HG02759 (cell line): ENCODE measurements at regions not wholly inside any gene's neighbourhood (a gene's known extent, or its start where the extent isn't known, plus 50 kb on each side); places are given as distances from the start of the nearest gene placed in this dataset.

Experiments
- ATAC-seq: cut with Tn5 transposase; IDR thresholded peaks from one replicate; pipeline ENCODE4 v1.9.1; 2021; ENCODE audit warnings: mild to moderate bottlenecking, moderate library complexity; ENCODE audit not compliant: unreplicated experiment

DNA sequence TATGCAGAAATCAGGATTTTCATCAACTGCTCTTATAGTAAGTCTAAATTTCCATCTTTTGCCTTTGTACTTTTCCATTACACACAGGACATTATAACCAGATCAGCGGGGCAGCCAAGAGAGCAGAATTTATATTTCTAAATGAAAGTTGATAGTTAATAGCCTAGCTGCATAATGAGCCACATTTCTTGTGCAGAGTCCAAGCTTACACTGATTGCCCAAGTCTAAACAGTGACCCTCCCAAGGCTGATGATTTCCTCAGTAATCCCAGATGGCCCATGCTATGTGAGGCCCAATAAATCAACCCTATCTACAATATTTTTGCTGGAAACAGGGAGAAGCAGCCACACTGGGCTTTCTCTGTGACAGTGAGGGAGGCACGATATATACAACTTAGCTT is 475.8 kb upstream of the KCNMB2 start:
- no peak for ATAC-seq

DNA sequence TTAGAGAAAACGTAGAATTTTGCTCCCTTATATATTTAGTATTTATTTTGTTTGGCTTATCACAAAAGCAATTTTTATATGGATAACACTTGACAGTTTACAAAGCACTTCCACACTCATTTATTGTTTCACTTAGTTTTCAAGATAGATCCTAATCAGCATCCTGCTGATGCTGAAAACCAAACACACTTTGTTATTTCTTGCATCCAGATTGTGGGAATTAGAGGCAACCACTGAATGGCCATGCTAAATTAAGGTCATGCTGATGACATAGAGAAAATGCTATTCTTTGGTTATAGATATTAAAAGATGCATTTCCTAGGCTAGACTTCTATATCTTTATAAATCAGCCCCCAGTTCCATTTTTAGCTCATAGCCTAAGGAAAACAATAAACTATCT is 474.1 kb upstream of the KCNMB2 start:
- ATAC-seq, result no peak

DNA sequence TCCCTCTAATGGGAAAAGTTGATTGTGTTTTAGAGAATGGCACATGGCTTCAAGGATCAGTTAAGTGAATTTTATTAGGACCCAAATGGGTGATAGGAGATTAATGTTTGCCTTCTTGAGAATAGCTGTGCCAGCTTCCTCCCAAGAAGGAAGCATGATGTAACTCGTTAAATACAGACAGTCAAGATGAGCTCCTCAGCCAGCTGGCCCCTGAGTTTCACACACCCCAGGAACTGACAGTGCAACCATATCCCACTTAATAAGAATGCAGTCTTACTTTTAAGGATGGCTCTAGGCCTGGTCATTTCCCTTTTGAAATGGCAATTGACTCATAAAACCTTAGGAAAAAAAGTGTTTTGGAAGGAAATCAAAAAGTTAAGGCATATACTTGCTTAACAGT is 472.8 kb upstream of the KCNMB2 start:
- ATAC-seq, result no peak

DNA sequence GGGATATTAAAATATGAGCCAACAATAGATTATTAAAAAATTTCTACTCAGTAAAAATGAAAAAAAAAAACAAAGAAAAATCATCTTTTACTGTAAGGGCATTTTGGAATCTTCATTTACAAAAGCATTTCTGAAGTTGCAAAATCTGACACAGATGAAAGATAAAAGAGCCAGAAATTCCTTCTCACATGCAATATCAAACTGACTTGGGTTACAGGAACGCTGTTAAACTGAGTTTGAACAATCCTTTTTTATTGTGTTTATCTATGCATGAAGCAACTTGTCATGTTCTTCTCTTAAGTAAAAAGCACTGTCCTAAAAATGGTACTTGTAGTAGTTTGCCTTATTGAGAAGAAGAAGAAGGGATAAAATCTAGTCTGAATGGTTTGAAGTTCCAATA is 468.5 kb upstream of the KCNMB2 start:
- ATAC-seq, result no peak

DNA sequence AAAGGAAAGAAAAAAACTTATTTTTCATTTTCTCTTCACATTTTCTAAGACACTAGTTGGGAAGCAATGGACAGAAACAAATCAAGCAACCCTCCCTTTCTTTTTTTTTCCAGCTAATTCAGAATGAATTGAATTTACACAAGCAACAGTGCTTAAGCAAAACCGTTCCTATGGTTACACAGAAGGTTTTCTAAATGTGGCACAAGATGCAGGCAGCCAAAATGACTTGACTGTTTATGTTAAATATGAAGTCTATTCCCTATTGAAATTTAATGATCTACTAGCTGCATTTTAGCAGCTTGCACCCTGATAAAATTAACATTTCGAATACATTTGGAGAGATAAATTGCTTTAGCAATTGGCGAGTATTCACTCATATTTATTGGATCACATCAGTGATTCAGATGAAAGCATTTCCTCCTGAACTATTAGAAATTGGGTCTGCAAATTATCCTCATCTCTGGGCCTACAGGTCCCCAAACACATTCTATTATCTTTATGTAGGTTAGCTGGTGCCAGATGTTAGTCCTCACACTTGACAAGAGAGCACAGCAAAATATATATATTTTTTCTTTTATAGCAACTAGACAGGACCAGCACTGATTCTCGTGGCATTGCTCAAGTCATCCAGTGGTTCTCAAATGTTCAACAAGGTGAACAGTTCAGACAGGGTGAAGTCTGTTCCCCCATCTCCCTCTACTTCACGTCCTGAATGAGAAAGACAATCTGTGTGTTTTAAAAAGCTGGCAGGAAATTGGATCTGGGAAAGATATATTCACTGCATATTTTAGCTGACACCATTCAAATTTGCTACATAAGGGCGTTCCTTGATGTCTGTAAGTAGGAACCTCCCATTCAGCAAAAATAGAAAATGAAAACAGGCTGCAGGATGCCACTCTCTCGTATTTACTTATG is 463.6 kb upstream of the KCNMB2 start:
- ATAC-seq, result no peak

DNA sequence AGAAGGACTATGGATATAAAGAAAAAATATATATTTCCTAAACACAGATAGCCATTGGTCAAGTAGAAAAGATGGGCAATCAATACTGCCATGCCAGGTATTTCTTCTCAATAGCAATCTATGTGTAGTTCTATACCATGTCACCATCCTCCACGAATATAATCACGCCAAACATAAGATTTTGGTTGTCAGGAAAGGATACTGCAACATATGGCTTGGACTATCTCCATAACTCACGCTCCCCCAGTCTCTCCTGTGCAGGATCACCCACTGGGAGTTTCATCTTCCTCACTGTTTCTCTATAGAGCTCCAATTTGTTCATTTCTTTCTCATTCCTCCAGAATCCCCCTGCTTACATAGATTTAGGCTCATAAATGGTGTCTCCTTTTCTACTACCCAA is 462.9 kb upstream of the KCNMB2 start:
- ATAC-seq, result no peak

DNA sequence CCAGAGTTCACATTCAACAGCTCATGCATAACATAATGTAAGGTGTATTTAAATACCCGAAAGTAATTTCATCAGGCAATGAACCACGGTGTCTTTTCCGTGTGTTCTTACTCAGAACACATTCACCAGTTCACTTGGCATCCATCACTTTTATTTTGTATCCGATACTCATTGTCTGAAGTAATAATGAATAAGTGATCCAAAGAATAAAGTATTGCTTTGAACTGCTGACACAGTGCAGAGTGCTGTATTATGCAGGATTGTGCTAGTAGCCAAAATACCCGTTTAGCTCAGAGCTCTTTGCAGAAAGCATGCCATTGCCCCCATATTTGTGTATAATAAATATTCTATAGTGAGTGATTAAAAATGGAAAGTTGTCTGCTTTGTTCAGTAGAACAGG is 460.9 kb upstream of the KCNMB2 start:
- ATAC-seq, result no peak

DNA sequence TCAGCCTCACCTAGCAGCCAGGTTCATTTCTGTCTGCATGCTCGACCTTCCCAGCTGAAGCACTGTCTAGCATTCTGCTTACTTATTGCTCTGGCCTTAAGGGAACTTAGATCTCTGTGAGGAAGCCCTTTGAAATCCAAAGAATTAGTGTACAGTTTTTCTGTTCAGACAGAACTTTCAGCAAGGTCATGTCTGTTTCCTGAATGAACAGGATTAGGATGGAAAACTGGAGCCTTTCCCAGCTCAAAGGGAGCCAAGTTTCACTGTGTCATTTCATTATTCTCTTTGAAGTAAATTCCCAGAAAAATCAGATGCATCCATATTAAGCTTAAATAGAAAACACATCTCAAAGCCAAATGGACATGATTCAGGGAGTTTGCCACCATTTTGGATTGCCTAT is 457.3 kb upstream of the KCNMB2 start:
- no peak for ATAC-seq

DNA sequence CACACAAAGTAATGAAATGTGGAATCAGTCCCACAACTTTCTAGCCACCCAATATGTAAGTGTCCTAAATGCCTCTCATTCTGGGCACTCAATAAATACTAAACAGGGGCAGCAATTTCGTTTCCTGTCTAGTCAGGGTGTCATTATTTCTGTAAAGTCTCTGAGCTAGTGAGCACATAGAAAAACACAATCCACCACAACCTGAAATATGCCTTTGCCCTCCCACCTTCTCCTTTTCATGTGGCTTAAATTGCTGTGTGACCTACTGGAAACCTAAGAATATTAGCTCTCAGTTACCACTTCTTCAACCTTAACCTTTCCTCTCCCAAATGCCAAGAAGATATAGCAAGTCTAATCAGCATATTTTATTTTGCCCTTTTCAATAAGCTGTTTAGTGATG is 456.3 kb upstream of the KCNMB2 start:
- ATAC-seq, result no peak

DNA sequence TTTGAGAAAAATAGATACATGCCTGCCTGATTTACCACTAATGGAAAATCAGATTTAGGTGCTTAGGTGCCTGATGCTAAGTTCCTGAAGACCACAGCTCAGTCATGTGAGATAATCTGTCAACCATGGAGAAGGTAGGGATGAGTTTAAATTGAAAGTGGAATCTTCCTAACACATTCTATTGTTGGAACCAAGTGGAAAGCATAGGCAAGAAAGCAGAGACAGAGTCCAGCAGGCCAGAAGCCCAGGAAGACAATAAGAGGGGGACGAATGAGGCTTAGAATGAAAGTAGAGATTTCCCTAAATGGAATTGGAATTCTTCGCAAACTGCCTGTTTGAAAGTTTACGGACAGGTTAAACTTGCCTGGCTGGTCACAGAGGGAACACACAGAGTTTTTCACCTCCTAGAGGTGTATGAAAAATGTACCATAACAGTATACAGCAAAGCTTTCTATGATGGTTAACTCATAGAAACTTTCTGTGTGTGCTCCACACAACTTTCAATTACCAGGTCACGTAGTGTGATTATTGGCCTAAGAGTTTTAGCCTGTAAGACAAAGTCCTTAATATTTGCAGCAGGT is 453.8 kb upstream of the KCNMB2 start:
- no peak for ATAC-seq

DNA sequence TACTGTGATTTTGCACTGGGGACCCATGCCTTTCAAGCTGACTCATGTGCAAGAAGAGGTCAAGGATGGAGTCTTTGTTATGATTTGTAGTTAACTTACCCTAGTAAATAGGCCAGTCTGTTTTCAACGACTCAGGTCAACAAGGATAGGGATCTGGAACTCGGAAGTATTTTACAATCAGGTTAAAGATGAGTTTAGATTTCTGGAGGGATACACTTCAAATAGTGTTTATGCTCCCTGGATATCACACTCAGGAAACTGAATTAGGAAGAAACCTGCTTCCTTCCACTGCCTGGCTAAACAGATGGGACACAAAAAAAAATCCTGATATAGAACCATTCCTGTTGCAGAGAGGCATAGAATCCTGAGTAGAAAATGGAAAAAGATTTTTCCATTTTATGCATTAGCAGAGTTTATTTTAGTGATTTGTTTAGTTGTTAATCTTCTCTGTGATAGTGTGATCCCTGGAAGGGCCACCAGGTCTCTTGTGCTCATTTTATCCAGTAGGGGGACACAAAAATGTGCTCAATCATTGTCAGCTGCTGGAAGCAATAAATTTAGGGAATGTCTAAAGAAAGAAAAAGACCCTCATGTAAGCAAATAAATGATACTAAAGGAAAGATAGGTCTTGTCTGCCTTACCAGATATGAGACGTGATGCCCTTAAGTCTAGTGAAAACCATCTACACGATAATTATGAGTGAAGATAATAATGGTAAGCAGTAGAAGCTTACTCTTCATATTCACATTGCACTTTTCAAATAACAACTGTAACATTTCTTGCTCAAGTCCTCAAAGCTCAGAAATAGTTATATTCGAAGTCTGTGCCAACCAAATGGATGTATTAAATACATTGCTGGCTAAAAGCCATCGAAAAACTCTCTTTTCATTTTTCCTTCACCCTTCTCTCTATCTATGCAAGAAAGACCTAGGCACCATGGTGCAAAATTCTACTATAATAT is 452.1 kb upstream of the KCNMB2 start:
- ATAC-seq, result no peak

DNA sequence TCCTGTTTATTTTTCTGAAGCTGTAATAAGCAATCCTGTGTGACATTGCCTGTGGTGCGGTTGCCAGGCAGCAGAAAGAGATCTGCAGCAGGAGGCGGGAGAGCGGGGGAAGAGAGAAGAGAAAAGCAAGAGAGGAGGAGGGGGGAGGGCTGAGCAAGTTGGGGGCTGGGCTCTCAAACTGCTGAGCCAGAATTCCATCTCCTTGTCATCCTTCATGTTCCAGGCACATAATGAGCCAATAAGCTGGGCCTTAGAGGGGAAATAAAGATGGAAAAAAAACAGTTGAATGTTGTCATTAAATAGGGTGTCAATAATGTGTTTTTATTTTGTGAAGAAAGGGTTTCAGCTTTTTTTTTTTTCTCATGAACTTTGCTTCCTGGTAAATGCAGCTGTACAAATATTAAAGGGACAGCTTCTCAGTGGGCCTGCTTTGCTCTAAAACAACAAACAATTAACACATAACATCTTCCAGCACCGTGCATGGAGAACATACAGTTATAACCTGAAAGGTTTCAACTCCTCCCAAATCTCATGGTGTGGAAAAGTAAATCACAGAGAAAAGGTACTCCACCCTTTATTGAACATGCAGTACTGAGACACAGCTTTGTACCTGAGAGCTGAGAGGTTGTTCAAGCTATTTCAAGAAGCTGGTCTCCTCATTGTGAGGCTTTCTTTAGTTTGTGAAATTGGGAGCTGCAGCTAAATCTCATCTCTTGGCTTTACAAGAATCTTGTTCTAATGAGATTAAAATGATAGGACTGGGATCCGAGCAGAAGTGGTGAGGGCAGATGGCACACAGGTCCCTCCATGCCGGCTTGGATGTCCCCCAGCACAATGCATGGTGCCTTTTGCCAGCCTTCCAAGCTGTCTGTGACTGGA is 451.1 kb upstream of the KCNMB2 start:
- no peak for ATAC-seq

DNA sequence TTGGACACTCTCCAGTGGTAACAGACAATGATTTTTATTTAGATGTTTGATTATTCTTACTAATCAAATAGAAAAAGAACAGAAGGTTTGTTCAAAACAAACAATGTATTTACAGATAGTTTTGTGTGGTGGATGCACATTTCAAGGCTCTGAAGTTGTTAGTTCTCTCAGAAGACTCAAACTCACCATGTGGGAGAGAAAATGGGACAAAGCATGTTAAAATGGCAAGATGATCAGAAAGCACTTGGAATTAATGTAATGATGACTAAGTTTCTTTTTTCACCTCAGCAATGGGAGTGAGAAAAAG is 450.5 kb upstream of the KCNMB2 start:
- no peak for ATAC-seq

DNA sequence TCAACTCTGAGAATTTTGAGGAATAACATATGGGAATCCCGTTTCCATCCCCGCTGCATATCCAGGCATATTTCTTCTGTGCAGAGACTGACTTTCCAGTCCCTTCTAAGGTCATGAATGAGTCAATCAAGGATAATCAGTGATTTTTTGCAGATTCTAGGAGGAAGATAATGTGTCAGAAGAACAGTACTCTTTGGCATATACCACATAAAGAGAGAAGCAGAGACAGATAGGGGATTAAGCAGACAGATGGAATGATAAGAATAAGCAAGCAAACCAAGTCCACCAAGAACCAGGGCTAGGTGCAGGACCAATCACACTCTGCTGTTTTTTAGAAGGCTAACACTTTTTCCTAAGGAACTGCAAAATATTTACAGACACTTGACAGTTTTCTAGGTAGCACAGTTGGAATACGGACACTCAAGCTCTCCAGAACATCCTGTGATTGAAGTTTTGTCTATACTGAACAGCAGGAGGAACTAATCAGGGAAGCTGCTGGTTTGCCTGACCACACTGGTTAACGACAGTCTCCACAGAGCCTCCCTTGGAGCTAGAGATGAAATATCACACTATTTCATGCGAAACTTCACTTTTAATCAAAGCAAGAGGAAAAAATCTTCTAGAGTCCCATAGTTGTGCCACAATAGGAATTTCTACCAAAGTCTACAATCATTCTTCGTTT is 450.0 kb upstream of the KCNMB2 start:
- no peak for ATAC-seq

DNA sequence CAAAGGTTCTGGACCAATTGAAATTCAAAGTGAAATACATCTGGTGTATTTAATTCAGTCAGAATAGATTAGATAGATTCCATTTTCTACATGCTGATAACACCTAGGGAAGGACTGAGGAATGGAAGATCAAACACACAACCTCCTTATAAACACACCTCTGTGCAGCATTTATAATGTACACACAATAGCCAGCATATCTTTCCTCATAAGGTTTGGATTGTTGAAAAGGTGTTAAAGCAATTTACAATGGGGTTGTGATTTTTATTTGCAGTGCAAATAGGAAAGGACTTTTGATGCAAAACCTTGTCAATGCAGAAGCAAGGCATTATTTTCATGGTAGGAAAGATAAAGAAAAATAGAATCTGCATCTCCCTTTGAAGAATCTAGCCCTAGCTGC is 448.9 kb upstream of the KCNMB2 start:
- no peak for ATAC-seq

DNA sequence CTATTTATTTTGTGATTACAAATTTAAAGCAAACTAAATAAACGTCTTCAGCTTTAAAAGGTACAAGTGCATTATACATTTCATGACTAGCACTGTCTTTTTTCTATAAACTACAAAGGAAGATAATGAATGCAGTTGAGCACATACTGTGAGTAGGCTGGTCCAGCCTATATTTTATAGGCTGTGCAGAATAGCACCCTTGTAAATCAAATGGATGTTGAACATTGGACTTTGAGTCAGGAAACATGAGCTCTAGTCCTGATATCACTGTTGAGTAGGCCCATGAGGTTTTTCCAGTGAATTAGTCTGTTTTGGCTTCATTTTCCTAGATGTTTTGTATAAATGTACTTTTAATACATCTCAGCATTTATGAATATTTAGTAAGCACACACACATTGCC is 447.3 kb upstream of the KCNMB2 start:
- ATAC-seq, result no peak

DNA sequence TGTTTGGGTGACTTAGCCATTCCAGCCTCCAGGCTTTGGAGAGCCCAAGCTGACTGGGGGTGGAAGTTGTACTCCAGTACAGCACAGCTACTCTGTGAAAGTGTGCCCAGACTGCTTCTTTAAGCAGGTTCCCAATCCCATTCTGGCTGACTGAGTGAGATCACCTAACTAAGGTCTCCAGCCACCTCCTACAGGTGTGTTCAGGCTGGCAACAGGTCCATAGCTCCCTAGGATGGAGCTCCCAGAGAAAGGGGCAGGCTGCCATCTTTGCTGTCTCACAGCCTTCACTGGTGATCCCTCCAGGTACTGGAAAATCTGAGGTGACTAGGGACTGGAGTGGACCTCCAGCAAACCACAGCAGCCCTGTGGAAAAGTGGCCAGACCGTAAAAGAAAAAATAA is 445.3 kb upstream of the KCNMB2 start:
- no peak for ATAC-seq

DNA sequence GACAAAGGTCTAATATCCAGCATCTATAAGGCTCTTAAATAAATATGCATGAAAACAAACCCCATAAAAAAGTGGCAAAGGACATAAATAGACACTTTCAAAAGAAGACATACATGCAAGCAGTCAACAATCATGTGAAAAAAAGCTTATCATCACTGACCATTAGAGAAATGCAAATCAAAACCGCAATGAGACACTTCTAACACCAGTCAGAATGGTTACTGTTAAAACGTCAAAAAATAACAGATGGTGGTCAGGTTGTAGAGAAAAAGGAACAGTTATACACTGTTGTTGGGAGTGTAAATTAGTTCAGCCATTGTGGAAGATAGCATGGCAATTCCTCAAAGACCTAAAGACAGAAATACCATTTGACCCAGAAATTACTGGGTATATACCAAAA is 440.7 kb upstream of the KCNMB2 start:
- ATAC-seq, result no peak

DNA sequence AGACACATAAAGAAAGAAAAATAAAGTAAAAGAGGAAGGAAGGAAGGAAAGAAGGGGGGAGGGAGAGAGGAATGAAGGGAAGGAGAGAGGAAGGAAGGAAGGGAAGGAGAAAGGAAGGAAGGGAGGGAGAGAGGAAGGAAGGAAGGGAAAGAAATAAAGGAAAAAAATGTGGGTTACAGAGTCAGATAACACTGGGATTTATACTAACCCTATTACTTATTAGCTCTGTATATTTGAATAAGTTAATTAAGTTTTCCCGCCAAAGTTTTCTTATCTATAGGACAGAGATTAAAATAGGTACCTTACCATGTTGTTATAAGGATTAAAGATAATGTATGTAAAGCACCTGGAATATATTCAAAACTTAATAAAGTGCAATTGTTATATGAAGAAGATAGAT is 439.3 kb upstream of the KCNMB2 start:
- no peak for ATAC-seq

DNA sequence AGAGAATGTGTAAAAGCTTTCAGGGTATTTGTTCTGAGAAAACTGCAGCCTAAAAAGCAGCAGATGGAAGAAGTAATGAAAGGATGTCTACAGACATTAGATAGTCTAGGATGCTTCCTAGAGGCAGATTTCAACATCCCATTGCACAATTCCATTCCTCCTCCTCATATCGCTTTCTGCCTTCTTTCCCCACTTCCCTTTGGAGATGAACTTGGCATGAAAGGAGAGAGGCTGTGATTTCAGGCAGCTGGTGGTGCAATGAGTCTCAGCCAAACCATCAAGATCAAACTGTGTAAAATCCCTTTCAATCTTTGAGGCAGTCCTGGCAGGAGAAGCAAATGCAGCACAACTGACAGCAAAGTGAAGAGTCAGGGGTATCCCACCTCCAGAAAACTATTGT is 438.7 kb upstream of the KCNMB2 start:
- no peak for ATAC-seq
